Stimulated activated CD4-positive, alpha-beta T cell treated with anti-CD3 and anti-CD28 coated beads, Interleukin-4, amount 100 ng/mL, for 4 hours (primary cell): ENCODE measurements at regions not wholly inside any gene's neighbourhood (a gene's known extent, or its start where the extent isn't known, plus 50 kb on each side); places are given as distances from the start of the nearest gene placed in this dataset.
"Not testable (repeated sequence)": the region's sequence is repeated elsewhere in the genome, so short reads cannot be mapped to it uniquely, and the experiment has no call there.

Source experiments
- DNase-seq, 2 experiments: peaks; one replicate each; pipeline ENCODE4 v3.0.0-alpha.2; 2020

GRCh38 chr12:9543341-9543740, 64.4 kb downstream of the KLRB1 start:
- not testable (repeated sequence) for DNase-seq

DNA sequence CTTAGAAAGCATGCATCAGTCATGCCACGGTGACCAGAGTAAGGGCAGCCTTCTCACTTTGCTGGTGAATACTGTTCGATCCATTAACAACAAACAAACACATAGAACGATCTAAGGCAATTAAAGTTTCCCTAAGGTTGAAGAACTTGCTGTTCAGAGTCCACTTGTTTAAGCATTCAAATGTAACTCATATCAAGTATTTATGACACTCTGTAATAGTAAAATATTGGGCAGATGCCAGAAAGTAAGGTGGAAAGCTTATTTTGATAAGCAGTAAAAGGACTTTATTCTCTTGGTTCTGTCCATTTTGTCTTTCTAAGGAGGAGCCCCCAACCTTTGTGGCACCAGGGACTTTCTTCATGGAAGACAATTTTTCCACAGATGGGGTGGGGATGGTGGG, 64.9 kb downstream of the KLRB1 start:
- DNase-seq, result not testable (repeated sequence)

- not testable (repeated sequence) for DNase-seq
Measured at GRCh38 chr12:9515925-9516324, 91.8 kb downstream of the KLRB1 start.

- DNase-seq, result not testable (repeated sequence)
Measured at GRCh38 chr12:9512695-9513094, 95.0 kb downstream of the KLRB1 start.

DNA sequence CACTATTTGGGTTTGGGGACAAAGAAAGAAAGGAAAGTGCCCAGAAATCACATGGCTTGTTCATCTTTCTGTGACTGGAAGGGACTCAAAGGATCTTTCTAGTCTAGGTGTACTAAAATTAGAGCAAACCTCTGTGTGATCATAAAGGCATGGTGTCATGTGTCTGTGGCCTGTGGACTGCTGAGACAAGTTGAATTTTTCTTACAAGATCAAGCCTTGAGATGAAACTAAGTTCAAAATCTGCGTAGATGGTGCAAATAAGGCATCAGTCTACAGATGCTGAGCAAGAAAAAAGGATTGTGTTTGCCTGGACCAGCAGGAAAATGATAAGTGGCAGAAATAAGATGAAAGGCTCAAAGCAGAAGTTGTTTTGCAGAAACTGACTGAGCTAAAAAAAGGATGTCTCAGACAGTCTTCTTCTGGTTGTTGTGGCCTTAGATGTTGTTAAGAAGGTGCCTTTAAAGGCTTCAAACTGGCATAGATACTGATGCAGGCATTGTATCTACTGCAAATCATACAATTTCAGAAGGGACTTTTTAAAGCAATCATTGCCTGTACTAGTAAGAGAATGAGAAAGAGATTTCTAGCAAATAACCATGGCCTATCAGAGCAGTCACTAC, 97.2 kb downstream of the KLRB1 start:
- DNase-seq, result not testable (repeated sequence)

DNA sequence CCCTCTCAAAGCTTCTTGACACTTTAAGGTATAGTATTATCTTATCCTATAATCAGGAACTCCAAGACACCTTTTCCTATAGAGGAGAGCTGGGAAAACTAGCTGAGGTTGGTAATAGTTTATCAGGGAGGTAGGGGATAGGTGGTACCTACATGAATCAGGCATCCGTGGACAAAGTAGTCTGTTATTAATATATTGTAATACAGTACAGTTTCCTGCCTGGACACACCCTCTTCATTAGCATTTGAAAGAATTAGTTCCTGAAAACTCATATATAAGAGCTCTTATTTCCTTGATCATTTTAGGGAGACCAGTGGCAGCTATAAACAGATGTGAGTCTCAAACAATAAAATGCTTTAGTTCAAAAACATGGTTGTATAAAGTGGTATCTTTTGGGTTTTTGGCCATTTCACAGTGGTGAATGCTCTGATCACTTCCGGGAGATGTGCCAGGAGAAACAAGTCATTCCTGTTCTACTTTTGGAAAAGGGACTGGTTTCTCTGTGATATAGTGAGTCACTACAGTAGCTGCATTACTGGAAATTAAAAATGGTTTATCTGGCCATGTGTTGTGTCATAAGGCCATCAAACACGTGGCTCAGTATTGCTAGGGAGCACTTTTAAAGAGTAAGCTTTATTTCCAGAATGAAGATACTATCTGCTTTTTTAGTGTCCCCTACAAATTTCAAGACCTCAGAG, 98.1 kb downstream of the KLRB1 start:
- no peak for DNase-seq

- no peak for DNase-seq
Measured at GRCh38 chr12:9506746-9507145, 101.0 kb downstream of the KLRB1 start.

DNA sequence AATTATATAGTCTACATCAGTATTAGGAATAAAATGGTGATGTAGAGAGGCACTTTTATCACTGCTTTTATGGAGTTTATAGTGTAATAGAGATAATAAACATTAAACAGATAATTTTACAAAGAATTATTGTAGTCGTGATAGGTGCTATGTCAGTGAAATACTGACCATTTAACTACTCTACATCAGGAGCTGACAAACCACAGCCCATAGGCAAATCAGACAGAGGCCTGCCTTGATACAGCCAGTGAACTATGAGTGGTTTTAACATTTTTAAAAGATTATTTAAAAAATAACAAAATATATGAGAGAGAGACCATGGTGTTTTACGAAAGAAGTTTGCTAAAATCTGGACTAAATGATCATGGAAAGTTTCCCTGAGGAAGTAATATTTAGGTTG, 104.3 kb downstream of the KLRB1 start:
- not testable (repeated sequence) for DNase-seq

- DNase-seq, result not testable (repeated sequence)
Measured at GRCh38 chr12:9502845-9503244, 104.9 kb downstream of the KLRB1 start.

GRCh38 chr12:9493325-9493724, 114.4 kb downstream of the KLRB1 start:
- not testable (repeated sequence) for DNase-seq

GRCh38 chr12:9481289-9481688, 126.4 kb downstream of the KLRB1 start:
- DNase-seq, result not testable (repeated sequence)

- not testable (repeated sequence) for DNase-seq
Measured at GRCh38 chr12:9474197-9474596, 133.5 kb downstream of the KLRB1 start.

DNA sequence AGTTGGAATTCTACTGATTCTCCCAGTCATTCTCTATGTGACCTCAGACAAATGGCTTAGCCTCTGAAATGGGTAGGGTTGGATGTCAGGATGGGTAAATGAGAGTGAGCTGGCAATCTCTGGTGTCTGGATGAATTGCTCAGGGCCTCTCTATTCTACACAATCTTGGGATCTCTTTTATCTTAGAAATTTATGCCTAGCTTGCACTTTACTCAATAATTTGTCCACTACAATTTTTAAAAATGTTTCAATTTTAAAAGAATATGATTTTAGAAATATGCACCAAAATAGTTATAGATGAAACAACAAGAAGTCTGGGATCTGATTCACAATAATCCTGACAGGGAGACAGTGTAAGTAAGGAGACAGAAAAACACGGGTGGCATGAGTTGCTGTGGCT, 134.1 kb downstream of the KLRB1 start:
- not testable (repeated sequence) for DNase-seq

- DNase-seq, result not testable (repeated sequence)
Measured at GRCh38 chr12:9471501-9471900, 136.2 kb downstream of the KLRB1 start.

GRCh38 chr12:9470367-9470766, 137.3 kb downstream of the KLRB1 start:
- DNase-seq, result not testable (repeated sequence)

- DNase-seq, result not testable (repeated sequence)
Measured at GRCh38 chr12:9469956-9470355, 137.8 kb downstream of the KLRB1 start.

DNA sequence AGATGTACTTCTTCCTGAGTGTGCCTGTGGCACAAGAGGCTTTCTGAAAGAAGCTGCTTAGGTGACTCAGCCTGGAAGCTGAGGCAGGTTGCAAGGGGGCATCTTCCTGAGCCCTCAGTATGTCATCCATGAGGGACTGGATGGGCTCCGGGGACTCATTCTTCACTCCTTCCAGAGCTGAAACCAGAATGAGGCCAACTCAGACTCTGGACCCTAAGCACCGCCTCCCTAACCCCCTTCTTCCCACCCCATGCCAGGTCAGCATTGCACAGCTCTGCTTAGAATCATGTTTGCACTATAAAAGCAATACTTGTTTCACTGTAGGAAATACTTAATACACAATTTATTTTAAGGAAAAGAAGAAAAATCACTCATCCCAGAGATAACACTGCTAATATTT, 138.3 kb downstream of the KLRB1 start:
- DNase-seq, result not testable (repeated sequence)

GRCh38 chr12:9468998-9469397, 138.7 kb downstream of the KLRB1 start:
- DNase-seq, result peak; percentile 24 to 39

GRCh38 chr12:9468144-9468543, 139.6 kb downstream of the KLRB1 start:
- not testable (repeated sequence) for DNase-seq

DNA sequence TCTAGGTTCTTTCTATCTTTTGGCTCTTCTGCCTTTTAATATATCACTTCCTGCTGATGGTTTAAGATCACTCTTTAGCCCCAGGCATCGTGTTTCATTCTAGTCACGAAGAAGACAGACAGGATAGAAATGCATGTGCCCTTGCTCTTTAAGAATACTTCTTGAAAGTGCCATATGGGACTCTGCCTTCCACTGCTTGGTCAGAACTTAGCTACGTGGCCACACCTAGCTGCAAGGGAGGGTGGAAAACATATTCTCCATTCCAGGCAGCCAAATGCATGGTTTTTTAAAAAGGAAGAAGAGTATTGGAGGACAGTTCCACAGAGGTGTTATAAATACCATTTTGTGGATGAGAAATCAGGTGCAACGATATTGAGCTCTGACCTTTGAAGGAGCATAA, 143.3 kb downstream of the KLRB1 start:
- no peak for DNase-seq

DNA sequence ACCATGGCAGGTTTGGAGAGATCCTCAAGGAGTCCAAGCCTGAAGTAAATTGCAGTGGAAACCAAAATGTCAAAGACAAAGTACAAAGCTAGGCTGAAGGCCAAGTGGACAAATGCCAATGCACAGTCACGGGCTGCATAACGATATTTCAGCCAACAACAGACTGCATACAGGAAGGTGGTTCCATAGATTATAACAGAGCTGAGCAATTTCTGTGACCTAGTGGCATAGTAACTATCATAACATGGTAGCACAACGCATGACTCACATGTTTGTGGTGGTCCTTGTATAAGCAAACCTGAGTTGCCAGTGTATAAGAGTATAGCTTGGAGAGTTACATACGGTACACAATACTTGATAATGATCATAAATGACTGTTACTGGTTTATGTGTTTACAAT, 152.2 kb downstream of the KLRB1 start:
- not testable (repeated sequence) for DNase-seq

- not testable (repeated sequence) for DNase-seq
Measured at GRCh38 chr12:9454021-9454420, 153.7 kb downstream of the KLRB1 start.

DNA sequence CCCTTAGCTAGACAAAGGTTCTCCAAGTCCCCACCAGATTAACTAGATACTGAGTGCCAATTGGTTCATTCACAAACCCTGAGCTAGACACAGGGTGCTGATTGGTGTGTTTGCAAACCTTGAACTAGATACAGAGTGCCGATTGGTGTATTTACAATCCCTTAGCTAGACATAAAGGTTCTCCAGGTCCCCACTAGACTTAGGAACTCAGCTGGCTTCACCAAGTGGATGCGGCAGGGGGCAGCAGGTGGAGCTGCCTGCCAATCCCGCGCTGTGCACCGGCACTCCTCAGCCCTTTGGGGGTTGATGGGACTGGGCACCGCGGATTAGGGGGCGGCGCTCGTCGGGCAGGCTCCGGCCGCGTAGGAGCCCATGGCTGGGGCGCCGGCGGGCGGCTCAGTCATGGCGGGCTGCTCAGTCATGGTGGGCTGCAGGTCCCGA, 157.6 kb downstream of the KLRB1 start:
- DNase-seq, result peak in 1 of 2 experiments; percentile 9

DNA sequence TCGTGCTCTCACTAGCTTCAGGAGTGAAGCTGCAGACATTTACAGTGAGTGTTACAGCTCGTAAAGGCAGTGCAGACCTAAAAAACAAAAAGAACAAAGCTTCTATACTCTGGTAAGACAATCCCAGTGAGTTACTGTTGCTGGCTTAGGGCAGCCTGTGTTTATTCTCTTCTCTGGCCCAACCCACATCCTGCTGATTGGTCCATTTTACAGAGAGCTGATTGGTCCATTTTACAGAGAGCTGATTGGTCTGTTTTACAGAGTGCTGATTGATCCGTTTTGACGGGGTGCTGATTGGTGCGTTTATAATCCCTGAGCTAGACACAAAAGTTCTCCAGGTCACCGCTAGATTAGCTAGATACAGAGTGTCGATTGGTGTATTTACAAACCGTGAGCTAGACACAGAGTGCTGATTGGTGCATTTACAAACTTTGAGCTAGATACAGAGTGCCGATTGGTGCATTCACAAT, 158.0 kb downstream of the KLRB1 start:
- DNase-seq, result not testable (repeated sequence)
